Fibroblast of pulmonary artery (primary cell): ENCODE measurements at regions not wholly inside any gene's neighbourhood (a gene's known extent, or its start where the extent isn't known, plus 50 kb on each side); places are given as distances from the start of the nearest gene placed in this dataset.

ENCODE experiments used
- DNase-seq: peaks from one replicate; pipeline ENCODE4 v3.0.0-alpha.2; 2010; ENCODE audit warnings: low read depth
- H3K4me3 ChIP-seq: replicated peaks from 2 replicates; pipeline ENCODE4 v1.5.1; 2011; ENCODE audit warnings: low read depth, mild to moderate bottlenecking, control low read depth, low read length, moderate library complexity
- CTCF ChIP-seq: IDR thresholded peaks from 2 replicates; pipeline ENCODE4 v1.5.1; 2011; ENCODE audit warnings: mild to moderate bottlenecking, control low read depth, low read length, inconsistent platforms; ENCODE audit errors: missing control alignments

- H3K4me3 ChIP-seq = no peak overlapping the region
- no peak for TF ChIP-seq CTCF
- no peak for DNase-seq
Observed at GRCh38 chr12:67920413-67920812, 68.8 kb upstream of the IFNG-AS1 start.

- H3K4me3 ChIP-seq = no peak overlapping the region
- TF ChIP-seq CTCF = no peak
- no peak for DNase-seq
Observed at GRCh38 chr12:67921286-67921685, 68.0 kb upstream of the IFNG-AS1 start.

- no peak overlapping the region for H3K4me3 ChIP-seq
- DNase-seq = no peak
- TF ChIP-seq CTCF = no peak
Observed at GRCh38 chr12:67922245-67922644, 67.0 kb upstream of the IFNG-AS1 start.

GRCh38 chr12:67925077-67925476 lies 64.2 kb upstream of the IFNG-AS1 start:
- no peak for TF ChIP-seq CTCF
- no peak for DNase-seq
- no peak overlapping the region for H3K4me3 ChIP-seq

GRCh38 chr12:67925552-67925951 lies 63.7 kb upstream of the IFNG-AS1 start:
- H3K4me3 ChIP-seq = no peak overlapping the region
- no peak for TF ChIP-seq CTCF

GRCh38 chr12:67926063-67926462 lies 63.2 kb upstream of the IFNG-AS1 start:
- no peak for DNase-seq
- H3K4me3 ChIP-seq = no peak overlapping the region
- no peak for TF ChIP-seq CTCF

More at GRCh38 chr12:67925552-67925951, 63.7 kb upstream of the IFNG-AS1 start:
- DNase-seq = no peak

- no peak overlapping the region for H3K4me3 ChIP-seq
- DNase-seq = no peak
- no peak for TF ChIP-seq CTCF
Observed at GRCh38 chr12:67927324-67927723, 61.9 kb upstream of the IFNG-AS1 start.
